Right renal pelvis (tissue), 4 donors: ENCODE measurements at regions not wholly inside any gene's neighbourhood (a gene's known extent, or its start where the extent isn't known, plus 50 kb on each side); places are given as distances from the start of the nearest gene placed in this dataset.

Source experiments
- DNase-seq, 4 donors: peaks; one replicate each; pipeline ENCODE4 v3.0.0-alpha.2; 2013; ENCODE audit warnings: low read depth in 4 of 4, low spot score in 3 of 4, missing footprints in 1 of 4

DNA sequence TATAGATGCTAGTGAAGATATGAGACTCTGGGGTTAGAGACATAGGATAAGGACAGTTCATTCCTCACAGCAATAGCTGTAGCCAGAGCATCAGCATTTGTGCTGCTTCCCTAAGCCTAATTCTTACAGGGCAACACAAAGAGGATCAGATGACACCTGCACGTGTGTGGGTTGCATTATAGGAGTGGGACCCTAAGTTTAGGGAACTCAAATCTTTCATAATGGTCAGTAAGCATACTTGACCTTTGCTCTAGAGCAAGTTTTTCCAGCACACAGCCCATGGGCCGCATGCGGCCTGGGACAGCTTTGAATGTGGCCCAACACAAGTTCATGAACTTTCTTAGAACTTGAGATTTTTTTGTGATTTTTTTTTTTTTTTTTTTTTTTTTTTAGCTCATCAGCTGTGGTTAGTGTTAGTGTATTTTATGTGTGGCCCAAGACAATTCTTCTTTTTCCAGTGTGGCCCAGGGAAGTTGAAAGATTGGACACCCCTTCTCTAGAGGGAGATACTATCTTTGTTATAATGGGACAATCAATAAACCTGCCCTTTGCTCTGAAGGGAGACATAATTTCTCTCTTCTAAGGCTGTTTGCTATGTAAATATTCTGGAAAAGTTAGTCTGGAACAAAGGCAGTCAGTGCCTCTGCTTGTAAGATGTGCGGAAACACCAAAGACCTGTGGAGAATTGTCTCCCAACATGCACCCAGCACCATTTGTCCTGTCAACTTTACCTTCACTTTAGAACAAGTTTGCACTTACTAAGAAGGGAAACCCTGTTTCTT, 650.2 kb downstream of the ZNF674 start:
- no peak for DNase-seq

DNA sequence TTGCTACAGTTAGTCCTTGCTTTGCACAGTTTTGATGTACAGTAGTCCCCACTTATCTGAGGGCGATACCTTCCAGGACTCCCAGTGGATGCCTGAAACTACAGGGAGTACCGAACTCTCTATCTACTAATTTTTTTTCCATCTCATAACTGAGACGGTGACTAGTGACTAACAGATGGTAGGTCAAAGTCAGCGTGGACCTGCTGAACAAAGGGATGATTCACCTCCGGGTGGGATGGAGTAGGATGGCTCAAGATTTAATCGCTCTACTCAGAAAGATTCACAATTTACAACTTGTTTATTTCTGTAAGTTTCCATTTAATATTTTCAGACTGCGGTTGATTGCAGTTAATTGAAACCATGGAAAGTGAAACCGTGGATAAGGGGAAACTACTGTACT, 655.8 kb downstream of the ZNF674 start:
- no peak for DNase-seq

DNA sequence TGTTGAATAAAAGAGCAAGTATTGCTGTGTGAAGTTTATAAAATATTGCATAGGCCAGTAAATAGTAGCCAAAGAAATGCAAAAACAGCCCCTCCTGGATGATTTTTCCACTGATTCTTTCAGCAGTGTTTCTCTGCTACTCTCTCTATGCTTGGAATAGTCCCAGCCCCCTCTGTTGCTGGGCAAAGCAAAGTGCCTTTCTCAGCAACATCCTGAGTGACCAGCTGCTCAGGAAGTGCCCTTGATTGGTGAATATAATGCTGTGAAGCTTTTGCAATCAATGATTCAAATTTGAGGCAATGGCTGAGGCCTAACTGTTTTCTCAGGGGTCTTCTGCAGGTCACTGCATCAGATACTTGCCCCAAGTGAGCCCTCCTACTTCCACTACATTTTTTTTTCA, 656.7 kb downstream of the ZNF674 start:
- no peak for DNase-seq

DNA sequence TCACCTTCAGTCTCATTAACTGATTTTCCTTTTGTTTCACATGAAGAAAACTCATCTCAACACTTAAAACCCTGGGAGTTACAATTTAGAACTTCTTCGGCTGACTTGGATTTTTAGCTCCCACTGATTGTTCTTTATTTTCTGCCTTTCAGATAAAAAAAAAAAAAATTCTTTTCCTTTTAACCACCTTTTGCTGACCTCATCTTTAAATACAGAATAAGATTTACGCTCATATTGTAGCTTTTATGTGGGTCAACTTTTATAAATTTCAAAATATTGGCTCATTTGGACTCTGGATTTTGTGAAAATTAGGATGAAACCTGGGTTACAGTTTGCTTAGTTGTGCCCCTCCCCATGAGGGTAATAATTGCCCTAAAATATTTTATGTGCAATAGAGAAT, 659.3 kb downstream of the ZNF674 start:
- DNase-seq, result no peak

DNA sequence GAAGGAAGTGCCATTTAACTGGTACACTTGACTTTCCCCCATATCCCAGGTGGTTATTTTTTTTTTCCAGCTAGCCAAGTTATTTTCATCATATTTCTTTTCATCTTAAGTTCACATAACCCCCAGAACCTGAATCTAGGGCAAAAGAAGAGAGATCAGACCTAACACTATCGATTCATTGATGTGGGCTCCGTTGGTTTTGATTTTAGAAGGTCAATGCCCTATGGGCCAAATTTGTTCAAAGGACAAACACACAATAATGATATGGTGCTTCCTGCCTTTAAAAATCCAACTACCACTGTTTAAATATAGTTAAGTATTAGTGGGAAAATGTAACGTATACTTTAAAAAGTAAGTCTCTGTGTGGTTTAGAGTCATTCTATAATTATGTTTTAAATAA, 665.7 kb downstream of the ZNF674 start:
- no peak for DNase-seq

DNA sequence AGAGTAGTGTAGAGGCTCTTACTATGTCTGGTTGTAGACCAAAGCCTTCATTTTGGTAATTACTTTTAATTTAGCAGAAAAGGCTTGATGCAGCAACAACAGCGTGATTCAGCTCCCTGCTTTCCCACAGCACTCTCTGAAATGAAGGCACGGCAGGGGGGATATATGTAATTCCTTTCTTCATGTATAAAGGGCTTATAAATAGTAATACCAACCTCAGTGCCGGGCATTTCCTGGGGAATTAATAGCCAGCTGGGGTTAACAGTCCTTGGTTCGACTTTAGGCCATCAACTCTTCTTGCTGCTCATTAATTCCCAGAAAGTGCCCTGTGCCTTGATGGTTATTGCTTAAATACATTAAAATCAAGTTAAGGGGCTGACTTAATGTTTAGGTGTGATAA, 669.0 kb downstream of the ZNF674 start:
- DNase-seq, result no peak

DNA sequence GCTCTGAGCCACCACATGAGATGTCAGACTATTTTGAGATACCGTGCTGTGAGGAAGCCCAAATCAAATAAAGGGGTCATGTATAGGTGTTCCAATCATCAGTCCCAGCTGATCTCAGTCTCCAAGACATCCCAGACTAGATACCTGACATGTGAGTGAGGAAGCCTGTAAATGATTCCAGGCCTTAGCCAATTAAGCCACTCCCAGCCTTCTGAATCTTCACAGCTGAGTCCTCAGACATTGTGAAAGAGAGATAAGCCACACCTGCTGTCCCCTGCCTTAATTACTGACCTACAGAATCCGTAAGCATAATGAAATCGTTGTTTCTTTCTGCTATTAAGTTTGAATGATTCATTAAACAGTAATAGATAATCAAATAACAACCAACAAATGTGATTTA, 671.4 kb downstream of the ZNF674 start:
- no peak for DNase-seq

DNA sequence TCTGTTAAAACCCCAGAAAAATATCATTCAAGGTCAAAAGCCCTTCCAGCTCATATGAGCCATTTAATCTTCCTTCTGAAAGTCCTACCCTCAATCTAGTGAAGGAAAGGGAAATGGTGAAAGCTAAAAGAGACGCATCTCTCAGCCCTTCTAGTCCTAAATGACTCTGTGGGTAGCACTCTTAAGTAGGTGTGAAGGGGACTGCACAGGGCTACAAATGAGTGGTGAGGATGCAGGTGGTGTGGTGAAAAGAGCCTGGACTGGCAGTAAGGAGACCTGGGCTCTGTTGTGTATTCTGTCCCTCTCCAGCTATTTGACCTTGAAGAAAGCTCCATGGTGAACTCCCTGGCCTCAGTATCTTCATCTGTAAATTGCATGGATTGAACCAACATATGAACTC, 671.8 kb upstream of the DIPK2B start:
- DNase-seq, result no peak

DNA sequence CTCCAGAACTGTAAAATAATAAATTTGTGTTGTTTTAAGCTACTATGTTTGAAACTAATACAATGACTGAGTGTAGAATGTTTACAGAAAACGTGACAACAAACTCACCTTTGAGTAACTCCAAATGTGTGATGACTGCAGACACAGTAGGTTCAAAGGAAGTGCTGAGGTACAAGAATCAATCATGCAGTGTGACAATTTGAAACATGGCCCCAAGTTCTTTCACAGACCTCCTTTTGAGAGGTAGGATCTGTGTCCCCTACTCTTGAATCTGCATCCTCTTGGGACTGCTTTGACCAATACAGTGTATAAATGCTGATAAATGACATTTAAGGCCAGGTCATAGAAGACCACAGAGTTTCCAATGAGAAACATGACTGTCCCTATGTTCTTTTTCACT, 667.7 kb upstream of the DIPK2B start:
- DNase-seq, result no peak

DNA sequence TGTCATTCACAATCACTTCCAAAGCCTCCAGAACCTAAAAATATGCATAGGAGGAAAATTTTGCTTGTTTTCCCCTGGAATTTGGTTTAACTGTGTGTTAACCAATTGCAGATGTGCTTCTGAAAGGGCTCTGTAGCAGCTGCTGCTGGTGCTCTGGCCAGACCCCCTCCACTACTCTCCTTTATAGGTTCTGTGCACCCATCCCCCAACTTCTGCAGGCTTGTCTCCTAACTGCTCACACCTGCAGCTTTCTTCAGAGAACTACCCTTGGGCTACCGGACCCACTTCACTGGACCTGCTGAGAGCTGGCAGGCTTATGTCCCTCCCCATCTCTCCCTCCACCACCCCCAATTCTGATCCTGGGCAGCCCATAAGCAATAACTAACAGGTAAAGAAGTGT, 662.1 kb upstream of the DIPK2B start:
- no peak for DNase-seq

DNA sequence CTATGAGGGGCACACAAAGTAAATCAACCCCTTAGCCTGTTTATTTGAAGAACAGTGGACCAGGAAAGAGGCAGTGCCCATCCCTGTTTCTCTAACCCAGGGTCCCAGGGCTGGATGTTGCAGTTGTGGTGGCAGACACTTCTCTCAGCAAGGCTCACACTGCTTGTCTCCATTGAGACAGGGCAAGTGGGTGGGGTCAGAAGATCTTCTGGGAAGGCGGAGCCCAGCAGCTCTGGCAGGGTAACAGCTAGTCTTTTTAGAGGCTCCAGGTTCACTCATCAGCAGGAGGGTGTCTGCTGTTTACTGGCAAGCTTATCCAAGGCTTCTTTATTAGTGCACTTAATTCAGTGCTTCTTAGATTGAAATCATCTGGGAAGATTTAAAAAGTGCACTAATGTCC, 659.8 kb upstream of the DIPK2B start:
- DNase-seq, result no peak

DNA sequence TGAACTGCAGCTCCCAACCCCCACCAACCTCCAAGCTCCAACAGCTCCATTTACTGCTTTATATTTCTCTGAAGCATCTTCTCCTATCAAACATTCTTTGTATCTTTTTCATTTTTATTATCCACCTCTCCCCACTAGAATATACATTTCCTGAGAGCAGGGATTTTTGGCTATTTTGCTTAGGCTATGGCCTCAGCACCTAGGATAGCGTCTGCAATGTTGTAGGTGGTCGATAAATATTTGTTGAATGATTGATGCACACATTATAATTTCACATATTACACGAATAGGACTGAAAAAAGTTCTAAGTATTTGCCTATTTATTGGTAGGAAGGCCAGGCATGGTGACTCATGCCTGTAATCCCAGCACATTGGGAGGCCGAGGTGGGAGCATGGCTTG, 658.7 kb upstream of the DIPK2B start:
- DNase-seq, result no peak

DNA sequence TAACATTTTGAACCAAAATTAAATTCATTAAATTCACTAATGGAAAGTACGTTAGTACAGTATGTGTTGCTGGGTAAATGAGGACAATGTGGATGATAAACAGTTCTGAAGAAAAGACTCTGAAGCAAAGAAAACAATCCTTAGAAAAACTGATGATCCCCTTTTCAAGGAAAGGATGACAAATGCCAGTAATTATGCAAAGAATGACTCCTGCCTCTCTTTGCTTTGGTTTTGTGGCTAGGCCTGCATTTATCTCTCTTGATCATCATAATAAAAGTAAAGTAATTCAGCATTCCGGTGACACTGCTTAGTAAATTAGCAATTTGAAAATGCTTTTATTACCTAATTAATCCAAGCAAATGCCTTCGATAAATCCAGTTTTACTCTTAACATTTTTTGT, 652.2 kb upstream of the DIPK2B start:
- DNase-seq, result no peak

DNA sequence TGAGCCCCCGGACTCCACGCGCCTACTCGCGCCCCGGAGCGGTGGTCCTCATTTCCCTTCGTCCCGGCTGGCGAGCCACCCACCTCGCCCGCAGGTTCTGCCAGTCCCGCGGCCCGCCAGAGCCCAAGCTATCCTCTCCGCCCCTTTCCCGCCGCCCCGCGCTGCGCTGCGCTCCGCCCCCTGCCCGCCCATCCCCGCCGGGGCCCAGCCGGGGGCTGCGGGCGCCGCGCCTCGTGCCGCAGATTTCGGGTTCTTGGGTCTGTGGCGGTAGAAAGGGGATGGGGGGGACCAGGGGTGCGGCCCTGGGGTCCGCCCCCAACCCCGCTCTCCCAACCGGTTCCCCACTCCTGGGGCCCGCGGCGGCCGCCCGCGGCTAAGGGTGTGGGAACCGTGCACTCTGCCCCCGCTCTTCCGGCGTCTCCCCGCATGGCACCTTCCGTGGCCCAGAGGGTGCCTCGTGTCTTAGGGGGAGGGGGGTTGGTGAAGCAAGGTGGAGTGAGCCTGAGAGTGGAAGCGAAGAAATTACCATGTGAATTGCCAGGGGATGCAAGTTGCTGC, 650.8 kb upstream of the DIPK2B start:
- peak in 1 of 4 donors; percentile 8 for DNase-seq

DNA sequence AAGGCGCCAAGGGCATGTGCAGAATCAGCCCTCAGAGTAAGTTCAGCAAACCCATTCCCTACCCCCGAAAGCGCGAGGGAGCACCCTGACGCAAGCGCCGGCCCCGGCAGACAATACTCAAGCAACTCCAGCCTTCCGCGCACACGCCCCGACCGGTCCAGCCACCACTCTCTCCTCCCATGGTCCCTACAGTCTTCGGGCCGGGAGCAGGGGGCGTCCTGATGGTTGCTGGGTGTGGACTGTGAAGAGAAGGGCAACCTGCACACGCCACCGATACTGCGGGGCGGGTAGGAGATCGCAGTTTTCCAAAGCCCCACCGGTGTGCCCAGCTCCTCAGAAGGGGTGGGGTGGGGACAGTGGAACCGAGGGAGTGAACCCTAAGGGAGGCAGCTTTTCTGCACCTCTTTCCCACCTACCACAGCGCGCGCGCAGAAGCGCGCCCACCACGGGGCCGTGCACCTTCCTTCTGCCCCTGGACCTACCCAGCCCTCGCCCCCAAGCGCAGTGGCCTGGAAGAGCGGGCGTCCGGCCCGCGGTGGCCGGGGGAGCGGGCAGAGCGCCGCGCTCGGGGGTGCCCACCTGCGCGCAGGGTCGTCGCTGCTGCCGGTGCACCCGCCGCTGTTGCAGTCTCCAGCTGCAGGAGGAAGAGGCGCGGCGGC, 650.2 kb upstream of the DIPK2B start:
- DNase-seq, result peak in 1 of 4 donors; percentile 10

DNA sequence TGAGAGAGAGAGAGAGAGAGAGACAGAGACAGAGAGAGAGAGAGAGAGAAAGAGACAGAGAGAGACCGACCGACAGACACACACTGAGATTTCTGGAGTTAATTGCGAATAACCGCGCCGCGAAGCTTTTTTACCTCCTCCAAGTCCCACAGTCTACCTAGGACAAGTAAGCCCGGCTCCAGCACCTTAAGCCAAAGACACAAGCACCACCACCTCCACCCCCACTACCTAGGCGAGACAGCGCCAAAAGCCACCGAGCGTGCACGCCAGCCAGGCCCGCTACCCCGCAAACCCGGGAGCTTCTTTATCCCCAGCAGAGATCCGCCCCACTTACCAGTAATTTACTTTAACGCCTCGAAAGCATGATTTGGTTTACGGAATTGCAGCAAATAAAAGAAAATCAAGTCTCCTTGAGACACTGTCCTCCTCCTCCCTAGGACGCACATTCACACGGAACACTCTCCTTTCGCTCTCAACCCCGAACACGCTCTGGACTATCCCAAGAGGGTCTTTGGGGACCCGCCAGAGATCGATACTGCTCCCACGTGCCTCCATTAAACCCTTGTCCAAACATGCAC, 649.6 kb upstream of the DIPK2B start:
- DNase-seq, result peak in 1 of 4 donors; percentile 7

DNA sequence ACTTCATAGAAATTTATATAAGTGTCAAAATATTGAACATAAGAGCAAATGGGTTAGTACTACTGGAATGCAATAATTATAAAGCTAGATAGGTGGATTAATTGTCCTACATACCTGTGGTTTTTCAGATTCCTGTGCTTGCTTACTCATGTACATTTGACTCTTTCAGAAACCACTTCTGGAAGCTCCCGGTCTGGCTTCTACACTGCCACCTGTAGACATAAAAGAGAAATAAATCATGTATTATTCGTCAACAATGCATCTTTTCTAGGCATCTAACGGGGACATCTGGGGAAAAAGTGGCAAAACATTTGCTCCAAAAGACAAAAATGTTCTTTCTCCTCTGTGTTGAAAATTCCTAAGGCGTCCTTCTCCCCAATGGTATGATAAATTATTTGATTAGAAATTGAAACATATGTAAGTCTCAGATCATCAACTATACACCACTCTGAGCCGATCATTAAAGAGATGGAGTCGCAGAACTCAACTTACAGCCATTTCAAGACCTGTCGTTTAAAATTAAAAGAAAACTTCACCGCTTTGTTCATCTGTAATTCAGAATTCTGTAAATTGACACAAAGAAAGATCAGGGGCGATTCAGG, 648.7 kb upstream of the DIPK2B start:
- DNase-seq, result no peak

DNA sequence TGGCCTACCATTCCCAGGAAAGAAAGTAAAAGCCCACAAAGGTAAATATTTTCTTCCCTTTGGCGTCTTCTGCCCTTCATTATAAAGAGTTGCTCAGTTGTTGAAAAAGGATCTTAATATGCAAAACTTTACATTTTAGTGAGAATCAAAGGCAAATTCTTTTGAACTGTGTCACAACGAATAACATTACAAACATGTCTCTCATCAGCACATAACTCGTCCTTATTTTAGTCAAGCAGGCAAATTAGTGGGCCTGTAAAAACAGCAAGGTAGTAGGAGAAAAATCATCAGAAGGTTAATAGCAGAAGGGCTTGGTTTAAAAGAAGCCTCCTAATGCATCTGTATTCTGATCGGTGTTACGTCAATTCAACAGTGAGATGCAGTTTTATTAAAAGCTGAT, 647.3 kb upstream of the DIPK2B start:
- DNase-seq, result no peak

DNA sequence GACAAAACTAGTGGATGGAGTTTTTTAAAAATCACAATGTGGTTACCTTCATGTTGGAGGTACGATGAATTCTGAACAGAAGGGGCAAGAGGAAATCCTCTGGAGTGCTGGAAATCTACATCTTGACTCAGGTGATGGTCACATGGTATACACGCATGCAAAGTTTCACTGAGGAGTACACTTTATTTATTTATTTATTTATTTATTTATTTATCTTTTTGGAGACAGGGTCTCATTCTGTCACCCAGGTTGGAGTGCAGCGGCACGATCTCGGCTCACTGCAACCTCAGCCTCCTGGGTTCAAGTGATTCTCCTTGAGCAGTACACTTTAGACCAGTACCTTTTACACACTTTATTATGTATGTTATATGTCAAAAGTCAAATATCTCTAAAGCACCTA, 645.7 kb upstream of the DIPK2B start:
- no peak for DNase-seq

DNA sequence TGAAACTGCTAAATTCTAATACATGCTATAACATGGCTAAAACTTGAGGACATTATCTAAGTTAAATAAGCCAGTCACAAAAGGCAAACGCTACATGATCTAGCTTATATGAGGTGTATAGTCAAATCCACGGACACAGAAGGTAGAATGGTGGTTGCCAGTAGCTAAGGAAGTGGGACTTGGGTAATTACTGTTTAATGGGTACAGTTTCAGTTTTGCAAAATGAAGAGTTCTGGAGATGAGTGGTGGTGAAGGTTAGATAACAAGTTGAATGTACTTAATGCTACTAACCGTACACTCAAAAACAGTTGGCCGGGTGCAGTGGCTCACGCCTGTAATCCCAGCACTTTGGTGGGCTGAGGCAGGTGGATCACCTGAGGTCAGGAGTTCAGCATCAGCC, 644.5 kb upstream of the DIPK2B start:
- DNase-seq, result no peak

DNA sequence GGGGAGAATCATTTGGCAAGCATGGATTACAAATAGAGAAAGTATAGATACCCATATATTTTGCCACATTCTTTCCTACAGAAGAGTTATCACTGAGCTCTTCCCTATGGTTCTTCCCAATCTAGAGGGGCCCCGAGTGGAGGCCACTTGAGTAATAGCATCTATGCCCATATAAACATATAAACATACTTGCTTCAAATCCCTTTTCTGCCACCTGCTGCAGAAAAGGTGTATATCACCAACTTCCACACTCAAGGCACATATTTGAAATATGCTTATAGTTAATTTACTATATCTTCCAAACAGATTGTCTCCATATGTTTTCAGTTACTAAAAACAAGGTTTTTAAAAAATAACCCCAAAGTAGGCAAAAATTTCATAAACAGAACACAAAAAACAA, 642.8 kb upstream of the DIPK2B start:
- no peak for DNase-seq
